Esophagus mucosa (tissue), 1 donor: ENCODE measurements at regions not wholly inside any gene's neighbourhood (a gene's known extent, or its start where the extent isn't known, plus 50 kb on each side); places are given as distances from the start of the nearest gene placed in this dataset.

Experiments used
- ATAC-seq: fragments of 200-7000 bp; cut with Tn5 transposase; one replicate; pipeline ENCODE4 v1.9.1; 2020
- donor health status: DM: yes; HTN: yes; CAD: no.

DNA sequence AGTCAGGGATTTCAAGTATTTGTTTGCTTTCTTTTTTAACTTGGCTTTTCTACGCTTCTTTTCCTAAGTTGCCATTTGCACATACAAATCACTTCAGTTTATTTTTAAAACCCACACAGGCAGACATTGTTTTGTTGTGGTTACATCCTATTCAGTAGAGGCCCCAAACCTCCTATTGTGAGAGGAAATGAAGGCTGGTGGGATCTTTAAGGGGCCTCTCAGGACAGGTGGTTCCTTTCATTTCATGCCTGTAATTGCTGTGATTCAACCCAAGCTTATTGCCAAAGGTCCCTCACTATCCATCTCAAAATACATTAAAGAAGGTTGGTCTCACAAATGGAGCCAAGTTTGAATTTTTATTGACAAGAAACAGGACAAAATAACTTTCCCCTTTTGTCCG lies 257.1 kb downstream of the ADAMTS20 start:
- ATAC-seq: no peak

DNA sequence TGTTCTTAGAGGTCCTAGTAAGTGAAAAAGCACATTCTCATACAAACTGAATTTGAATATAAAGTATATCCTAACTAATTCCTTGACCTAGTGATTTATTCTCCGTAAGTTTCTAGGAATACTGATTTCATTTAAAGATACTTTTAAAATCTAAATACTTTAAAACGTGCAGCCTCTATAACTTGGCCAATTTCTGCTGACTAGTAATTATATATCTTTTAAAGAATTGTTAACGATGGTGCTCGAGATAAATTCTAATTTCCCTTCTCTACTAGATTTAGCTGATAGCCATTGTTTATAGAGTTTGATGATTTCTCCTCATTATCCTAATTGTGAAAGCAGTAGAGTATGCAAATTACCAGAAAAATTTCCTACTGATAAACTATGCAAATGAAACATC lies 257.9 kb downstream of the ADAMTS20 start:
- no peak for ATAC-seq

DNA sequence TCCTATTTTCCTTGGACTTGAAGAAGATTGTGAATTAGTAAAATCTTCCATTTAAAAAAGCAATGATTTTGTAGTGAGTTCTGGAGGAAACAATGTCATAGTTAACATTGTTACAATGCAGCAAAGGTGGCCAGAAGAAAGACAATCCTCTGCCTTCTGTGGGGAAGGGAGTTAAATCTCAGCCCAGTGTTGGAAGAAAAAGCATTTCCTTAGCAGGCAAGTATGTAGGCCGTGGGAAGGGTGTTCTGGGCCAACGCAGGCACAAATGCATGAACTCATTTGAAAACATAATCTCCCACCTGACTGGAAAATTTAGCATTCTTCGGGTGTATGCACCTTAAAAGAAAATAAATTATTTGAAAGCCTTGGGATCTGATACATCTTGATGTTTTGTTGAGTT lies 258.6 kb downstream of the ADAMTS20 start:
- ATAC-seq: no peak

DNA sequence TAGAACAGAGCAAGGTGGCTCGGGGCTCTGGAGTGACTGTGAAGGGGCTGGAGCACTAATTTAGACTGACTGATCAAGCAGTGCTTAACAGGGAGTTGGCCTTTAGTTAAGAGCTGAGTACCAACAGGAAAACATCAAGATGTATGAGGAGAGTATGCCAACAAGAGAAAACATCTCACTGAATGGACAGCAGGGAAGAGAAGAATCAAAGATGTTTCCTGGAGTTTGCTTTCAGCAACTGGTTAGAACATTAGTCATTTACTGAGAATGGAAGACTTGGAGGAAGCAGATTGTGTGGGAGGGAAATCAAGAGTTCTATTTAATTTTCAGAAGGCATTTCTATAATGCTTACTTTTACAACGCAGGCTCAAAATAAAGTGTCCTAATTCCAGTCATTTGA lies 259.3 kb downstream of the ADAMTS20 start:
- no peak for ATAC-seq

DNA sequence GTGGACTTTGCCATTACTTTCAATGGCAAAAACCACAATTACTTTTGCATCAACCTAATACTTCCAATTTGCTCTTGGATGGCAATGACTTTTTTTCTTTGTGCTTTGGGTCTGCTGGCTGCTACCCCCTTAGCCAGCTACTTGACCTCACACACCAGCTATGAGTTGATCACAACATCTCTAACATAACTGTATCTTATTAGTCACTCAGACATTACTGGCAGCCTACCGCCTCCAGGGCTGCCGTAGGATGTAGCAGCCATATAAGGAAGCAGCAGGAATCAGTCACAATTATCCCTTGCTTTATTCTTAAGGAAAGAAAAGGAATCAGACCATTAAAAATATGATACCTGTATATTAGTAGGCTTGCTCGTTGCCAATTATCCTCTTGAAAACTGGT lies 260.5 kb downstream of the ADAMTS20 start:
- no peak for ATAC-seq

DNA sequence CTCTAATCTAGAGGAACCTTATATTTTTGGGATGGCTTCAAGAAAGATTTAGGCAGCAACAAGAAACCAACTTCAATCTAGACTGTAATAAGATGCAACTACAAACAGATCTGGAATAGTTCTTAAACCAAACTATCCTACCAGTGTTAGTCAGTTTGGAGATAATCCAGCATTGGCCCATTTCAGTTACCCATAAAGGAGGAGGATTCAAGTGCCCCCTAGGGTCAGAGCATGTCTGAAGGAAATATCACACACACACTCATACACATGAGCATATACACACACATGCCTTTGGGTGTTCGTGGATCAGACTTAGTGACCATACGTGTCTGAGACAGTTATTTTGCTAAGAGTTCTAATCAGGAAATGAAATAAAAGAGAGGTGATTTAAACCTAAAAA lies 261.2 kb downstream of the ADAMTS20 start:
- no peak for ATAC-seq

DNA sequence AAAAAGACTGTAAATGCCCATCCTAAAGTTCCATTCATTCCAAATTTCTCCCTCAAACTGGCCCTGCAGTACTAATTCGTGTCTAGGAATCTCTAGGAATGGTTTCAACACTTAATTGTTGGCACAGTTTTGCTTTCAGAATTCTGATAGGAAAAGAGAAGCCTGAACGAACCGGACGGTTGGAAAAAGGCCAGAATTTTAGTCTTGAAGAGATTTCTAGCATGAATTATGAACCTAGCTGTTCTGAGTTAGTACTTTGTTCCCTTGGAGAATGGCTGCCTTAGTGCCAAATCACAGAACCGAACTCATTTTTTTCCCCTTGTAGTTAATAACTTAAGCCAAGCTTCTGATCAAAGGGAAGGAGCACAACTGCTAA lies 262.6 kb downstream of the ADAMTS20 start:
- no peak for ATAC-seq

DNA sequence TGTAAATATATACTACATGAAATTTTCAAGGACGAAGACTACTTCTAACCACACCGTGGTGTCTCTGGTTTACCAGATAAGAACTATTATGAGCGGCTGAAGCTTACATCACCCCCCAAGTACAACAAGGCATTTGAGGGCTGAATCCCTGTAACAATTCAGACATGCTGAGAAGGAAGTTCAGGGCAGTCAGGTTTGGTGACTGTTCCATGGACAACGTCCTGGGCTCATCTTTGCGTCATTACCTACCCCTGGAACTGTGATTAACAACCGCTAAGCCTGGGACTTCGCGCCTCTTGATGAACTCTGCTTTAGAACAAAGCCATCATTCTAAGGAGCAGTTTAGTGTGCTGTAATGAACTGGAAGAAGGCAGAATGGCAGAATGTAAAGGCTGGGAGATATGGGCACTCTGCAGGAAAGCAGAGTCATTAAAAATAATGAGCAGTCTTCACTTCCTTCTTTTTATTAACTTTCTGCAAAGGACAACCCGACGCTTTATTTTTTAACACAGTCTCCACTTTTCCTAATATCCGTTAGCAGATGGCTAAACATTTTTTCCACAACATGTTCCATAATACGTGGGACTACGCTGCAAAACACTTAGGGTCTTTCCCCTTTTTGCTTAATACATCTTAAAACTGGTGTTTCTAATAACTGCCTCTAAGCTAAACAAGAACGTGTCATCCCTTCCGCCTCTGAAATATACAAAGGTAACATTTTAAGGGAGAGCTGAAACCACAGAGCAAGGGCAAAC lies 263.2 kb downstream of the ADAMTS20 start:
- ATAC-seq: no peak

DNA sequence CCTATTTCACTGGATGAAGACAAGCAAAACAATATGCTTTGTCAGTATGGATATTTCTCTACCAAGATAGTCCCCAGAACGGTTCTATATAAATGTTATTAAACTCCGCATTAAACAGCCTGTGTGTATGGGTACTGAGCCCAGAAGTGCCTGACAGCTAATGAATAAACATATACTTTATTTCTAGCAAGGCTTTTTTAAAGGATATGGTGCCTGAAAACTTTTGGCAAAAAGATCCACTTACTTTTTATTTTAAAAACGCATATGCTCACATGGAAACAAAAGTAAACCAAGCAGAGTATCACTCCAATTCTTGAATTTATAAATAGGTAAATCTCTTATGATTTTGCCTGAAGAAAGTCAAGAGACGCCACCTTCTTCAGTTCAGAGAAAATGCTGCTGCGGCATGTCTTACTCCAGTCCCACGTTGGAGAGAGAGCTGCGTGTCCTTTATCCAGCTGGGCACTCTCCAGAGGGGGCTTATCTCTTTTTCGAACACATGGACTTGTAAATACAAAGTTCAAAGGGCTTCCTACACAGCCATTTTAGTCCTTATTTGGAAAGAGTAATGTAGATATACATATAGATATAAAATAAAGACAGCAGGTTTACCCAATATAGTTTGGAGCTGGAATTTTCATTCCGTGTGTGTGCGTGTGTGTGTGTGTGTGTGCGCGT lies 264.2 kb downstream of the ADAMTS20 start:
- ATAC-seq: no peak

DNA sequence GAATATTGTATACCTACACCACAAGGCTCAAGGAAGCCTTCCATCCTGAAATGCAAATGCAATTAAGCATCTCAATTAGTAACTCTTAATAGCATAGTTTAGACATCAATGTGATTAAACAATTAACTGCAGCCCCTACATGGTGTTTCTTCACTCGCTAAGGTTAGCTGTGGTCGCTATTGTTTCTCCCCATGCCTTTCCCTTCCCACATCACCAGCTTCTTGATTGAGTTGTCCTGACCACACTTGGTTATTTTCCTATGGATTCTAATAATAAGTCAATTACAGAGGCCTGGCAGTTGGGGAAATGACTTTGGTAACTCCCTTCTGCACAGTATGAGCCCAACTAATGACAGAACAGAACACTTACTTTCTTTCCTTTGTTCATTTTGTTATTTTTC lies 265.0 kb downstream of the ADAMTS20 start:
- no peak for ATAC-seq

DNA sequence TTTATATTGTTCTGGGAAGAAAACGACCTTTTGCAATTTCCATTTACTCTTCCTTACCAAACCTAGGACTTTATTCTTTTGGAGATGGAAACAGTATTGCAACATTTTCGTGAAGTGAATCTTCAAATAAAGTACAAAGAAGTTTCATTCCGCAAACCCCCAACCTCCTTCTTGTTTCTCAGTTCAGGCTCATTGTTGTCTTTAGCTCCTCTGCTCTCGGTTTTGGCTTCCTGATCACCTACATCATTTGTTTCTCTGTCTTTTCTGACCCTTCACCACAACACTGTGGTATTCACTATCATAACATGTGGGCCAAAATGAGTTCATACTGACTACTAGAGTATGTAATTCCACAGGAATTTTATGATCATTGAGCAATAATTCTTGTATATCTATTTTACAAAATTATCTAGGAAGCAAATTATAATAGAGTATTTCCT lies 266.8 kb downstream of the ADAMTS20 start:
- no peak for ATAC-seq

DNA sequence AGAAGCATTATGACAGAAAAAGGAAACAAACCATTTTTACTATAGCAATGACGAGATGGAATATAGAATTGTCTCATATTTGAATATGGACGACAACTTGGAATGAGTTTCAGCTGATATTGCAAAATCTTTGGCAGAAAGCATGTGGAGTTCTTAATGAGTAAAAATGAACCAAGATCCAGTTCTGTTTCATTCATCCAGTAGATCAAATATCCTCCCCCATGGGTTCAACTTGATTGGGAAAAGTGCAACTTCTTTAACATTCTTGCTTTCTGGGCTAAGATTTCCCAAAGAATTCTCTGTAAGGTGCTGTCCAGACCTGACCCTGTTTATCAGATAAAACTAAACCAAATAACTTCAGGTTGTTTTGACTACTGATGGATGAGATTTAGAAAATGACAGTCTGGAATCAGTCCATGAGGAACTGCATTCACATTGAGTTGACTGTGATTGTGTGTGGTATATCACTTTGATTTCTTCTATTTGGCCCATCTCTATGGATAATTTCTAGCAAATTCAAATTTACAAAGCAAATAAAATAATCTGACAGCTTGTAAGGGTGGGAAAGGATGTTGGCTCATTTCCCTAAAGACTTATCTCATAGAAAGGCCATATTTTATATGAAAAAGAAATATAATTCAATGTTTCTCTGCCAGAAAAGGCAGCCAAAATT lies 267.4 kb downstream of the ADAMTS20 start:
- no peak for ATAC-seq

DNA sequence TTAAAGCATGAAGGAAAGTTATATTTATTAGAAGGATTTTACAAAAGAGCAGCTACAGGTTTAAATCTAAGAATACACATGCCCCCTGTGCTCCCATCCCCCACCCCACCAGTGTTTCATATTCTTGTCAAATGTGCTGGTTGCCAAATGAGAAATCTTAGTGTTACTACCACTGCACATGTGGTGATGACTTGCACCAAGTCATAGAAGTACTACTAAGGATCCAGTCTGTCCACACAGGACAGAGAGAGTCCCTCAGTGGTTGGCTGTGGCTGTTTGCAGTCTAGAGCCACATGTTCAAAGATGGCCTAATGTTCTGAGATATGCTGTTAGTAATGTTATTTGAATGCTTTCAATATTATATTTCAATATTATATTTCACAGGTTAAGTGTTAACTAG lies 268.8 kb downstream of the ADAMTS20 start:
- ATAC-seq: no peak

DNA sequence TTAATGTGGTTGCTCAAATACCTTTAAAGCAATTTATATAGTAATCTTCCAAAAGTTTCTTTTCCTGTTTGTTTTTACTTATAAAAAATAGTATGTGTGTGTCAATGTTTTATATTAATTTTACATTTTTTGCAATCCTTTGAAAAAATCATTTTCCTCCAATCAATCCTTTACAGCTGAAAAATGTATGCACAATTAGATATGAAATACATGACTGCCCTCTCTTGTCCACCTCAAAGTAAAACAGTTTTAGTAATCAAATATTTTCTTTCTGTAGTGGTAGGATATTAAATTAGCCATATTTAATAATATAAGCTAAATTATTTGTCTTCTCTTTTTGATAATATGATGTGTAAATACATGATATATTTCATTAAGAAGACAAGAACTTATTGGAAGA lies 269.9 kb downstream of the ADAMTS20 start:
- ATAC-seq: no peak

DNA sequence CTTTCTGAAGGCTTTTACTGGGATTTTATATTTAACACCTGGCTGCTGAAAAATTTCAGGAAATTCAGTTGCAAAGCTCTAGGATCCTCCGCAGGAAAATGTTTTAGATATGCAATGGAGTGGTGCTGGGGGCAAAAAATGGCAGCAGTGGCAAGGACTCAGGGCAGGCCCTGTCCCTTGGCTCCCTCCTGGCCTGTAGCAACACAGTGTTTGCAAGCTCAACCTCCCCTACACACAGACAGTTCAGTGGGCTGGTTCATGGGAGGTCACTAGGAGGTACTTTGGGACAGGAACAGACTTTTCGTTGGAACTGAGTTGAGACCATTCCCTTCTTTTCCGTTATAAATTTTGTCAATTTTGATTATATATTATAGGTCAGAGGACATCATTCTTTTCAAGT lies 270.4 kb downstream of the ADAMTS20 start:
- ATAC-seq: no peak

DNA sequence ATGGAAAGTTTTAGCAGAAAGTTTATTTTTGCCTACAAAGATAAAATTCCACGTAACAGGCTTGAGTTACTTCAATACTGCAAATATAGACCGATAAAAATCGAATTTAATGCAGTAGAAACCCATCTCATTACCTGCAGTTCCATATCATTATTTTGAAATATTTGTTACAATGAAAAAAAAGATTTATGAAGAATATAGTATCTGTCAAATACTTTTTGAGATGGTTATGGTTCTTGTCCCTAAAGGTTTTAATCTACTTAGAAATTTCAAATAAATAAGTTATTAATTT lies 273.5 kb downstream of the ADAMTS20 start:
- ATAC-seq: no peak

DNA sequence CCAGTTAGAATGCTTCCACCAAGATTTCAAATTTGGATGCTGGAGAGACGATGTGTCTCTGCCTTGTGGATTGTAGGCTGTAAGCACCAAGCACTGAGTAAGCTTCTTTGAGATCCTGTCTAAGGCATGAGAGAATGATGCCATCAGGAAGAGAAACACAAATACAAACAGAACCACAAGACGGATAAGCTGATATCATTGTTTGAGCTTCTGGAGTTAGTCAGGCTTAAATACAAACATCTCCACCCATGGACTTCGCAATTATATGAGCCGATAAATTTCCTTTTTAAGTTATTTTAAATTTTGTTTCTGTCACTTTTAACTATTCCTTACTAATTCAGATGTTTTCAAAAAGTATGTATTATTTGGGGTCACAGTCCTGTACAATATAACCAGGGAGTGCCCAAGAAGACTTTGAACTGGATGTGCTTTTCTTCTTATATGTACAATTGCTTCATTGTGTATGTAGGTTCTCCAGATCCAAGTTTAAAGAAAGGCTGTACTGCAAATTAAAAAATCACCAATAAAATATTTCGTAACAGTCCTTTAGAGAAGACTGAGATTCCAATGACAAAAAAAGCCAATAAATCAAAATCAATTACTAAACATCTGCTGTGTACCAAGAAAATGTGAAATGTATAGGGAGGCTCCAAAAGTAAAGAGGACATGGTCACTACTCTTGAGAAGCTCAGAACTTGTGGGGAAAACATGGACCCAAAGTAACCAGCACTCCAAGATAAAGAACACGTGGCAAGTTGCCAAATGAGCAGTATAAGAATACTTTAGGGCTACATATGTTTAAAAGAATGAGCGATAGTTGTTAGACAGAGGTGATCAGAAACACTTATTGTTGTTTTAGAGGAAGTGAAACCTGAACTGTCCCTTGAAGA lies 274.1 kb downstream of the ADAMTS20 start:
- ATAC-seq: peak; percentile 59

DNA sequence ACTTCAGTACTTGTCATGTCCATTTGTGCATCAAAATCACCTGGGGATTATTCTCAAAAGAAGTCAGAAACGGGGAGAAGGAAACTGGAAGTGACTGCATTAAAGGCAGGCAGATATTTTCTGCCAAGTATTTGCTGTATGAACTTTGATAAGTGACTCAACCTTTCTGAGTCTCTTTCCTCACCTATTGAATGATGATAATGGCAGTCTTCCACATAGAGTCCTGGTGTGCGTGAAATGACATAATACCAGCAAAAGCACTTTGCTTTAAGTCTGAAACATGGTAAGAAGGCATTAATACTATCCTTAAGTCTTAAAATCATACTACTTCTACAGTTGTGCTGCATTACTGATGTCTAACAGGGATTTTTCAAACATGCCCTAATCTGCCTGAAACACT lies 278.5 kb downstream of the ADAMTS20 start:
- peak; percentile 67 for ATAC-seq

DNA sequence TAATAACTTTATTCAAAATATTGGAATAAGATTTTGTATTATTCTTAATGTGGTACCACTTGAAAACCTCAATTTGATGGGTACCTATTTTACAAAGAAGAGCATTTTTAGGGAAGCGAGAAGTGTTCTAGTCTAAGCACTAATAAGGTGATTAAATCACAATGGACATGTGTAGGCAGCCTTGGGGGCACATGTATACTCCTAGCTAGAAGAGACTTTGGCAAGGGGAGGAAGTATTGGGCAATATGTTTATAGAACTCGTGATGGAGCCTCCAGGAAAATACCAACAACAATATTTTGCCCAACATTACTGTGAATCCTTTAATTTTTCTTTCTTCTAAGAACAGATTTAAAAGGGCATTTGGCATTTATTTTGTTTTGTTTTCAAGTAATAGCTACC lies 280.3 kb downstream of the ADAMTS20 start:
- ATAC-seq: no peak

DNA sequence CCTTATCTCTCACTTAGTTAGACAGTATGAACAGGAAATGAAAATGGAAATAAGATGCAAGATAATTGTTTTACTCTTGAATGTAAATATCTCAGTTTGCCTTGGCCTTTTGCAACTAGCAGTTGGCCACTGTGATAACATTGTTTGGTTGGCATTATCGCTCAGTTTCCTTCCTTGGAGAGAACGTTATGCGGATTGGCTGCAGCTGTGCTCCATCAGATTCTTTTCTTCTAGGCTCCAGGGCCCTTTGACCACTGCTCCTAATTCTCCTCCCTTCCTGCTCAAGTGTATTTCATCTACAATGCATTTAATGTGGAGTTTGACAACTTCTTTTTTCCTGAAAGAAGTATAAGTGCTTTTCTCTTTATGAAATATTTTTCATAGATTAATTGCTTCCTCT lies 284.2 kb downstream of the ADAMTS20 start:
- ATAC-seq: no peak

DNA sequence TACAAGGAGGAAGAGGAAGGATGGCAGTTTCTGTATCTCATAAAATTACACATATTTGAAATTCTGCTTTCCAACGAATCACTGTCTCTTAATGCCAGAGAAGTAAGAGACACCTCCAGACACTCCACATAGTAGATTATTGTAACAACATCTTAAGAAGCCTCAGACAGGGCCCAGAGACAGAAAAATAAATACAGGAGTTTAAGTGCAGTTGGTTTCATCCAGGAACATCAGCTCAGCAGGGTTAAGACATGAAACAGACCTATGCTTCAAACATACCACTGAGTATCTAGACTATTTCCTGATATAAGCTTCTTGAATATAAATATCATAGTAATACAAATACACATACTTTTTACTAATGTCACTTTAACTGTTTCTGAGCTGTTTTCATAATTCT lies 290.3 kb downstream of the ADAMTS20 start:
- ATAC-seq: no peak

DNA sequence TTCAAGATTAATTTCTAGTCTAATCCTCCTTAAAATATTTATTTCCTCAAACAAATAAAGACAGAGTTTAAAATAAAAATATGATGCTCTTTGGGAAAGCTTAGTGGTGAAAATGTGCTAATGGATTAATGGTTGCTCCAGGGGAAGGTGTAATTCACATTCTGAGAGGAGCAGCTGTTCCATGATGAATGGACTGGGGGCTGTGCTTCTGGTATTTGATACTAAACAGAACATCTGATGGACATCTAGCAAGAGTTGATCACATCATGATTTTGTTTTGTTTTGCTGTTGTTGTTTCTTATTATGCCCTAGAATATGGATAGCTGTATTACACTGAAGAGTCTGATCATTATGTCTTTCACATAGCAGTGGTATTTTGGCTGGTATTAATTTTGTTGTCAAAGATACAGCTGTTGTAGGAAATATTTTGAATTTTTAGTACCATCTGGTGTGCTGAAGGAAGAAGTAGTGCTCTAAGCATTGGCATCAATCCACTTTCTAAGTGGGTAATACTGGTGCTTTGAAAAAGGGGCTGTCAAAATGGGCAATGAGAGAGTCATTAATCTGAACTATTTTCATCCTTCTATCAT lies 296.4 kb downstream of the ADAMTS20 start:
- ATAC-seq: no peak

DNA sequence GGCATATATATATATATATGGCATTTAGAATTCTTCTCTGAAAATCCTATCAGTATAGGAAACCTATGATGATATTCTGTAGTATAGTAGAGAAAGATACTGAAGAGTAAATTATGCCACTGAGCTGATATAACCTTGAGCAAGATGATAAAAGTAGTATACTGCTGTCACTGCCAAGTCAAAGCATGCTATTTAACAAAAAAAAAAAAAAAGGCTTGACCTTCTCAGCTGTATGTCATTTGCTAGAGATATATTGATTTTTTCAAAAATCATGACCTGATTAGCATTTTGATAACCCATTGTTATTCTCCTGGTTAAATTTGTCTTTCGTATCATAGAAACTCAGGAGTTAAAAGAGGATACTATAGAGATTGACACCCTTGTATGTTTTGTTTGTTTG lies 299.4 kb downstream of the ADAMTS20 start:
- no peak for ATAC-seq
